ENCODE measurements at regions not wholly inside any gene's neighbourhood (a gene's known extent, or its start where the extent isn't known, plus 50 kb on each side); places are given as distances from the start of the nearest gene placed in this dataset.

GRCh38 chr10:10956681-10957542 is 60.8 kb upstream of the CELF2 start:
- H3K4me3 ChIP-seq (replicated peaks; ENCODE audit: low read depth, low read length) = no peak overlapping the region
- no peak for TF ChIP-seq CTCF (IDR thresholded peaks at IDR 0.05; ENCODE audit: low read depth, low read length, missing control alignments)
- DNase-seq (ENCODE audit: extremely low read depth, low read depth) = no peak

- no peak overlapping the region for H3K4me3 ChIP-seq (replicated peaks; ENCODE audit: low read depth, low read length)
- no peak for TF ChIP-seq CTCF (IDR thresholded peaks at IDR 0.05; ENCODE audit: low read depth, low read length, missing control alignments)
- no peak for DNase-seq (ENCODE audit: extremely low read depth, low read depth)
Observed at GRCh38 chr10:10958041-10958440, 59.6 kb upstream of the CELF2 start.

GRCh38 chr10:10959666-10960065 is 58.0 kb upstream of the CELF2 start:
- no peak for TF ChIP-seq CTCF (IDR thresholded peaks at IDR 0.05; ENCODE audit: low read depth, low read length, missing control alignments)
- no peak for DNase-seq (ENCODE audit: extremely low read depth, low read depth)
- H3K4me3 ChIP-seq (replicated peaks; ENCODE audit: low read depth, low read length) = no peak overlapping the region

GRCh38 chr10:10960534-10960933 is 57.1 kb upstream of the CELF2 start:
- no peak for DNase-seq (ENCODE audit: extremely low read depth, low read depth)
- H3K4me3 ChIP-seq (replicated peaks; ENCODE audit: low read depth, low read length) = no peak overlapping the region
- no peak for TF ChIP-seq CTCF (IDR thresholded peaks at IDR 0.05; ENCODE audit: low read depth, low read length, missing control alignments)

- H3K4me3 ChIP-seq (replicated peaks; ENCODE audit: low read depth, low read length) = no peak overlapping the region
- no peak for DNase-seq (ENCODE audit: extremely low read depth, low read depth)
- TF ChIP-seq CTCF (IDR thresholded peaks at IDR 0.05; ENCODE audit: low read depth, low read length, missing control alignments) = no peak
Observed at GRCh38 chr10:10961072-10961471, 56.6 kb upstream of the CELF2 start.

- no peak for TF ChIP-seq CTCF (IDR thresholded peaks at IDR 0.05; ENCODE audit: low read depth, low read length, missing control alignments)
- DNase-seq (ENCODE audit: extremely low read depth, low read depth) = no peak
- no peak overlapping the region for H3K4me3 ChIP-seq (replicated peaks; ENCODE audit: low read depth, low read length)
Observed at GRCh38 chr10:10967029-10967428, 50.6 kb upstream of the CELF2 start.
